Neural progenitor cell (in vitro differentiated cells): ENCODE measurements at regions not wholly inside any gene's neighbourhood (a gene's known extent, or its start where the extent isn't known, plus 50 kb on each side); places are given as distances from the start of the nearest gene placed in this dataset.

ENCODE experiments used
- DNase-seq: peaks from one replicate; pipeline ENCODE4 v3.0.0-alpha.2; 2016; ENCODE audit warnings: low spot score
- H2AFZ ChIP-seq: fragments of 200-600 bp; sonication (generic); replicated peaks from 2 replicates; pipeline ENCODE4 v1.6.1; 2016; ENCODE audit warnings: antibody characterized with exemption
- H3F3A ChIP-seq: fragments of 200-600 bp; sonication (generic); 2 replicates; pipeline ENCODE4 v1.6.1; 2016; ENCODE audit warnings: antibody characterized with exemption, low read depth
- H3K27ac ChIP-seq: fragments of 200-600 bp; sonication (generic); 2 replicates; pipeline ENCODE4 v1.5.1; 2016; ENCODE audit warnings: mild to moderate bottlenecking
- H3K27me3 ChIP-seq: fragments of 200-600 bp; sonication (generic); 2 replicates; pipeline ENCODE4 v1.6.1; 2016; ENCODE audit warnings: mild to moderate bottlenecking, moderate library complexity
- H3K36me3 ChIP-seq: fragments of 200-600 bp; sonication (generic); 2 replicates; pipeline ENCODE4 v1.5.1; 2016
- H3K4me1 ChIP-seq: fragments of 200-600 bp; sonication (generic); 2 replicates; pipeline ENCODE4 v1.6.1; 2016; ENCODE audit warnings: mixed run types
- H3K4me2 ChIP-seq: fragments of 200-600 bp; sonication (generic); 2 replicates; pipeline ENCODE4 v1.6.1; 2016
- H3K4me3 ChIP-seq: fragments of 200-600 bp; sonication (generic); 2 replicates; pipeline ENCODE4 v1.5.1; 2016
- H3K79me2 ChIP-seq: fragments of 200-600 bp; sonication (generic); 2 replicates; pipeline ENCODE4 v1.6.1; 2016; ENCODE audit warnings: low read depth
- H3K9ac ChIP-seq: fragments of 200-600 bp; sonication (generic); 2 replicates; pipeline ENCODE4 v1.6.1; 2016
- H3K9me3 ChIP-seq: fragments of 200-600 bp; sonication (generic); 2 replicates; pipeline ENCODE4 v1.5.1; 2016; ENCODE audit warnings: low read depth
- H4K20me1 ChIP-seq: fragments of 200-600 bp; sonication (generic); 2 replicates; pipeline ENCODE4 v1.6.1; 2016; ENCODE audit warnings: low read depth
- H3K27ac Mint-ChIP-seq: 3 replicates; pipeline ENCODE4 v1.8.0; 2021; ENCODE audit warnings: mixed read lengths
- H3K27me3 Mint-ChIP-seq: 2 replicates; pipeline ENCODE4 v1.8.0; 2022; ENCODE audit warnings: low read depth, mild to moderate bottlenecking, inconsistent platforms, moderate library complexity, mixed read lengths; ENCODE audit not compliant: insufficient read depth
- H3K36me3 Mint-ChIP-seq: 3 replicates; pipeline ENCODE4 v1.8.0; 2021; ENCODE audit warnings: mixed read lengths
- H3K4me1 Mint-ChIP-seq: 3 replicates; pipeline ENCODE4 v1.8.0; 2021; ENCODE audit warnings: mixed read lengths
- H3K4me3 Mint-ChIP-seq: 3 replicates; pipeline ENCODE4 v1.8.0; 2021; ENCODE audit warnings: mild to moderate bottlenecking, moderate library complexity, mixed read lengths
- H3K9me3 Mint-ChIP-seq: 3 replicates; pipeline ENCODE4 v1.8.0; 2020; ENCODE audit warnings: mixed read lengths
- CTCF ChIP-seq: fragments of 200-600 bp; sonication (generic); IDR thresholded peaks from 2 replicates; pipeline ENCODE4 v1.5.1; 2017; ENCODE audit warnings: antibody characterized with exemption, mild to moderate bottlenecking
- EZH2 ChIP-seq: fragments of 200-600 bp; sonication (generic); IDR thresholded peaks from 2 replicates; pipeline ENCODE4 v1.6.1; 2017; ENCODE audit warnings: antibody characterized with exemption, mild to moderate bottlenecking, moderate library complexity
- EZH2phosphoT487 ChIP-seq: fragments of 200-600 bp; sonication (generic); IDR thresholded peaks from 2 replicates; pipeline ENCODE4 v1.6.1; 2017; ENCODE audit warnings: antibody characterized with exemption

DNA sequence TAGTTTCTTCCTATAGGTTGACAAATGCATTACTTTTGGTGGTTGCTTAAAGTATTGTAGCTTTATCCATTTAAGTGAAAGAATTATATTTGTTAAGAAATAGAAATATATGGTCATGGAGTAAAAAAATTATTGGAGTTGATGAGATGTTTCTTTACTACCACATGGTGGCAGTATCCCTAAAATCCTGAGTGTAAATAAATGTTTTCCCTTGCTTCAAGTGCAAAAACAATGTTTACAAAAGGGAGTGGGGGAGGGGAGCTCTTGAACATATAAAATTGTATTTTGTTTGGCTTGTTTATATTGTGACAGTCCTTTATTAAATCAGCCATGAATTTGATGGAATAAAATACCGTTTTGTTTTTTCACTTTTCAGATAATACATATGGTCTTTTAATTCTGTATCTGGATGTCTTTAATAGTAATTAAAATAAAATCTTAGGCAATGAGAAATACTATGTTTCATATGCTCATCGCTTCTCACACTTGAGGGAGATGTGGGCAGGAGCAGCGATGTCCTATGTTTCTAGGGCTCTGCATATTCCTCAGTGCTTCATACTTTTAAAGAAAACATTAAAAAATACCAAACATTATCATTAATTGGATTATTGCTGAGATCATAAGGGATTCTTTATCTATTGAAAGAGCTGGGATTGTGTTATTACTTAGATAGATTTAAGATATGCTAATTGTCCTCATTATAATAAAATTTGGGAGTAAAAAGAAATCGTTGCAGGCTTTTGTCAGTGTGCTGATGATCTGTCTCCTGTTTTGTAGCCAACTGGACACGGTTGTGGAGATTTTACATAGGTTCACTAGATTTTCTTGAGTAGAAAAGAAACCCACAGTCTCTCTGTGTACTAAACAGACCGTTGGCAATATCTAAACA is 349.7 kb downstream of the TUSC7 start:
- no peak overlapping the region for H3K4me3 ChIP-seq
- H3K4me2 ChIP-seq = no peak overlapping the region
- no peak overlapping the region for H3K27ac ChIP-seq
- H3K79me2 ChIP-seq = no peaks in the 10 kb centered on the region
- peak; percentile 73 for TF ChIP-seq CTCF
- TF ChIP-seq EZH2 = no peak
- Mint-ChIP-seq H3K36me3 (no peaks in the 10 kb centered on the region), H3K4me1 (no peaks in the 10 kb centered on the region), H3K27me3 (no peaks in the 10 kb centered on the region), H3K27ac (no peak overlapping the region), H3K9me3 (no peaks in the 10 kb centered on the region), H3K4me3 (no peak overlapping the region)
- DNase-seq = peak; percentile 57
- peaks cover 4% of the 10 kb centered on the region for H3F3A ChIP-seq
- H3K27me3 ChIP-seq = no peaks in the 10 kb centered on the region
- no peaks in the 10 kb centered on the region for H3K9me3 ChIP-seq
- no peaks in the 10 kb centered on the region for H4K20me1 ChIP-seq
- no peak overlapping the region for H2AFZ ChIP-seq
- H3K9ac ChIP-seq = no peak overlapping the region
- H3K36me3 ChIP-seq = no peaks in the 10 kb centered on the region
- H3K4me1 ChIP-seq = peaks cover 30% of the 10 kb centered on the region

- Histone ChIP-seq H3K9ac (no peak overlapping the region), H3K27ac (no peak overlapping the region), H3K36me3 (no peaks in the 10 kb centered on the region), H3K4me3 (no peak overlapping the region), H2AFZ (no peak overlapping the region), H3K4me1 (peaks cover 24% of the 10 kb centered on the region), H3K79me2 (no peaks in the 10 kb centered on the region), H4K20me1 (no peaks in the 10 kb centered on the region), H3K4me2 (no peak overlapping the region), H3K9me3 (no peaks in the 10 kb centered on the region), H3F3A (peaks cover 4% of the 10 kb centered on the region), H3K27me3 (no peaks in the 10 kb centered on the region)
- Mint-ChIP-seq H3K4me3 (no peak overlapping the region), H3K27ac (no peak overlapping the region), H3K4me1 (no peaks in the 10 kb centered on the region), H3K36me3 (no peaks in the 10 kb centered on the region), H3K27me3 (no peaks in the 10 kb centered on the region), H3K9me3 (no peaks in the 10 kb centered on the region)
- TF ChIP-seq EZH2phosphoT487 = no peak
- TF ChIP-seq CTCF = no peak
- TF ChIP-seq EZH2 = no peak
- DNase-seq = no peak
These were observed 350.3 kb downstream of the TUSC7 start for GRCh38 chr3:117059956-117060270.

DNA sequence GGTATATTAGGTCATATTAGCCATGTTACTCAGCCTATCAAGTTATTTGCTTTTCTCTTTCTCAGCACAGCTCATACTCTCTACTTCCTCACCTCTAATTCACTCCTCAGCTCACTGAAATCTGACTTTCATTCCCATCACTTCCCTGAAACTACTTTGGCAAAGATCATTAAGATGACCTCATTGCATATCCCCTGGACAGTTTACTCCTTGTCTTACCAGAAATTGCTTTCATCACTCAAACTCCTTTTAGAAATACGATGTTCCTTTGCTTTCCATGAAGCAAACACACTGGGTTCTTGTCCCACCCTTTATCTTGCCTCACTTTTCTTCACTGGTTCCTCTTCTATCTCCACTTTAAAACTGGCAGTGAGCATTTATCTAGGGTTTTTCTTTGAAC is 354.4 kb downstream of the TUSC7 start:
- no peak overlapping the region for H3K27ac ChIP-seq
- no peak overlapping the region for H3K4me3 ChIP-seq
- H3K4me1 ChIP-seq = peaks cover 11% of the 10 kb centered on the region
- no peak overlapping the region for H2AFZ ChIP-seq
- H3K27me3 ChIP-seq = no peaks in the 10 kb centered on the region
- no peaks in the 10 kb centered on the region for H3K79me2 ChIP-seq
- no peaks in the 10 kb centered on the region for H3K9me3 Mint-ChIP-seq
- H3K4me2 ChIP-seq = no peak overlapping the region
- TF ChIP-seq CTCF (no peak), EZH2 (no peak), EZH2phosphoT487 (no peak)
- no peak overlapping the region for H3K27ac Mint-ChIP-seq
- no peaks in the 10 kb centered on the region for H3K36me3 Mint-ChIP-seq
- no peaks in the 10 kb centered on the region for H3K36me3 ChIP-seq
- H3K27me3 Mint-ChIP-seq = peaks cover 2% of the 10 kb centered on the region
- no peaks in the 10 kb centered on the region for H4K20me1 ChIP-seq
- no peak for DNase-seq
- no peaks in the 10 kb centered on the region for H3F3A ChIP-seq
- H3K4me3 Mint-ChIP-seq = no peak overlapping the region
- no peaks in the 10 kb centered on the region for H3K4me1 Mint-ChIP-seq
- no peak overlapping the region for H3K9ac ChIP-seq
- H3K9me3 ChIP-seq = no peaks in the 10 kb centered on the region
